Gastroesophageal sphincter (tissue), 3 donors: ENCODE measurements at regions not wholly inside any gene's neighbourhood (a gene's known extent, or its start where the extent isn't known, plus 50 kb on each side); places are given as distances from the start of the nearest gene placed in this dataset.

Experiments used
- CTCF ChIP-seq, 4 experiments: fragments of 200-600 bp in 2 of 4; fragments of 450-650 bp in 2 of 4; sonication (generic) in 1 of 4; IDR thresholded peaks; one replicate each; pipeline ENCODE4 v1.5.1; 2017 to 2019; ENCODE audit warnings: antibody characterized with exemption in 4 of 4, mild to moderate bottlenecking in 2 of 4, moderate library complexity in 2 of 4
- POLR2A ChIP-seq, 2 donors: fragments of 450-650 bp; IDR thresholded peaks; one replicate each; pipeline ENCODE4 v1.6.1; 2017; ENCODE audit warnings: antibody characterized with exemption in 2 of 2, mild to moderate bottlenecking in 2 of 2, moderate library complexity in 1 of 2

- TF ChIP-seq POLR2A (IDR thresholded peaks at IDR 0.05) (no peak), CTCF (IDR thresholded peaks at IDR 0.05) (no peak)
These were observed 94.0 kb upstream of the ITGA4 start for GRCh38 chr2:181363164-181363563.
